ENCODE measurements at regions not wholly inside any gene's neighbourhood (a gene's known extent, or its start where the extent isn't known, plus 50 kb on each side); places are given as distances from the start of the nearest gene placed in this dataset.

- no peak for TF ChIP-seq EZH2phosphoT487 (IDR thresholded peaks at IDR 0.05; ENCODE audit: low read length)
- TF ChIP-seq, protein P1, sequence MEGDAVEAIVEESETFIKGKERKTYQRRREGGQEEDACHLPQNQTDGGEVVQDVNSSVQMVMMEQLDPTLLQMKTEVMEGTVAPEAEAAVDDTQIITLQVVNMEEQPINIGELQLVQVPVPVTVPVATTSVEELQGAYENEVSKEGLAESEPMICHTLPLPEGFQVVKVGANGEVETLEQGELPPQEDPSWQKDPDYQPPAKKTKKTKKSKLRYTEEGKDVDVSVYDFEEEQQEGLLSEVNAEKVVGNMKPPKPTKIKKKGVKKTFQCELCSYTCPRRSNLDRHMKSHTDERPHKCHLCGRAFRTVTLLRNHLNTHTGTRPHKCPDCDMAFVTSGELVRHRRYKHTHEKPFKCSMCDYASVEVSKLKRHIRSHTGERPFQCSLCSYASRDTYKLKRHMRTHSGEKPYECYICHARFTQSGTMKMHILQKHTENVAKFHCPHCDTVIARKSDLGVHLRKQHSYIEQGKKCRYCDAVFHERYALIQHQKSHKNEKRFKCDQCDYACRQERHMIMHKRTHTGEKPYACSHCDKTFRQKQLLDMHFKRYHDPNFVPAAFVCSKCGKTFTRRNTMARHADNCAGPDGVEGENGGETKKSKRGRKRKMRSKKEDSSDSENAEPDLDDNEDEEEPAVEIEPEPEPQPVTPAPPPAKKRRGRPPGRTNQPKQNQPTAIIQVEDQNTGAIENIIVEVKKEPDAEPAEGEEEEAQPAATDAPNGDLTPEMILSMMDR (IDR thresholded peaks at IDR 0.05; ENCODE audit: low read length): no peak
- TF ChIP-seq EZH2 (optimal IDR thresholded peaks at IDR 0.05; ENCODE audit: low read depth, low read length): no peak
These were observed 176.4 kb upstream of the SMIM30 start for GRCh38 chr7:113294750-113295149.
